BE2C (cell line): ENCODE measurements at regions not wholly inside any gene's neighbourhood (a gene's known extent, or its start where the extent isn't known, plus 50 kb on each side); places are given as distances from the start of the nearest gene placed in this dataset.

Experiments used
- DNase-seq: peaks from one replicate; pipeline ENCODE4 v3.0.0-alpha.2; 2020
- H3K27me3 ChIP-seq: fragments of 250-450 bp; sonication (Bioruptor Pico); 2 replicates; pipeline ENCODE4 v1.5.1; 2020; ENCODE audit warnings: mild to moderate bottlenecking
- H3K36me3 ChIP-seq: fragments of 250-450 bp; sonication (Bioruptor Pico); 2 replicates; pipeline ENCODE4 v1.5.1; 2020; ENCODE audit warnings: mild to moderate bottlenecking
- H3K4me1 ChIP-seq: fragments of 250-450 bp; sonication (Bioruptor Pico); 2 replicates; pipeline ENCODE4 v1.5.1; 2020
- H3K4me3 ChIP-seq: 2 replicates; pipeline ENCODE4 v1.5.1; 2011; ENCODE audit warnings: low read depth, low read length
- H3K9me3 ChIP-seq: fragments of 250-450 bp; sonication (Bioruptor Pico); 2 replicates; pipeline ENCODE4 v1.5.1; 2020
- TF ChIP-seq, protein P1 (sequence below): IDR thresholded peaks from 2 replicates; pipeline ENCODE4 v1.5.1; 2012; ENCODE audit warnings: mild to moderate bottlenecking, low read depth, low read length

DNA sequence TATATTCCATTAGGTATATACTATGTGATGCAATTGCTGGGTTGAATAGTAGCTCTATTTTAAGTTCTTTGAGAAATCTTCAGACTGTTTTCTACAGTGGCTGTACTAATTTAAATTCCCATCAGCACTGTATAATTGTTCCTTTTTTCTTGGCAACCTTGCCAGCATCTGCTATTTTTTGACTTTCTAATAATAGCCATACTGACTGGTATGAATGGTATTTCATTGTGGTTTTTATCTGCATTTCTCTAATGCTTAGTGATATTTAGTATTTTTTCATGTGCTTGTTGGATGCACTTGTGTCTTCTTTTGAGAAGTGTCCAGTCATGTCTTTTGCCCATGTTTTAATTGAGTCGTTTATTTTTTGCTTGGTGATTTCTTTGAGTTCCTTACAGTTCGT is 145.1 kb upstream of the PLSCR5 start:
- Histone ChIP-seq H3K27me3 (no peaks in the 10 kb centered on the region), H3K4me1 (no peaks in the 10 kb centered on the region), H3K9me3 (no peaks in the 10 kb centered on the region; the same call in 1 of the 2 replicates), H3K4me3 (no peak overlapping the region), H3K36me3 (no peaks in the 10 kb centered on the region)
- TF ChIP-seq, protein P1, sequence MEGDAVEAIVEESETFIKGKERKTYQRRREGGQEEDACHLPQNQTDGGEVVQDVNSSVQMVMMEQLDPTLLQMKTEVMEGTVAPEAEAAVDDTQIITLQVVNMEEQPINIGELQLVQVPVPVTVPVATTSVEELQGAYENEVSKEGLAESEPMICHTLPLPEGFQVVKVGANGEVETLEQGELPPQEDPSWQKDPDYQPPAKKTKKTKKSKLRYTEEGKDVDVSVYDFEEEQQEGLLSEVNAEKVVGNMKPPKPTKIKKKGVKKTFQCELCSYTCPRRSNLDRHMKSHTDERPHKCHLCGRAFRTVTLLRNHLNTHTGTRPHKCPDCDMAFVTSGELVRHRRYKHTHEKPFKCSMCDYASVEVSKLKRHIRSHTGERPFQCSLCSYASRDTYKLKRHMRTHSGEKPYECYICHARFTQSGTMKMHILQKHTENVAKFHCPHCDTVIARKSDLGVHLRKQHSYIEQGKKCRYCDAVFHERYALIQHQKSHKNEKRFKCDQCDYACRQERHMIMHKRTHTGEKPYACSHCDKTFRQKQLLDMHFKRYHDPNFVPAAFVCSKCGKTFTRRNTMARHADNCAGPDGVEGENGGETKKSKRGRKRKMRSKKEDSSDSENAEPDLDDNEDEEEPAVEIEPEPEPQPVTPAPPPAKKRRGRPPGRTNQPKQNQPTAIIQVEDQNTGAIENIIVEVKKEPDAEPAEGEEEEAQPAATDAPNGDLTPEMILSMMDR, result no peak
- DNase-seq, result no peak

DNA sequence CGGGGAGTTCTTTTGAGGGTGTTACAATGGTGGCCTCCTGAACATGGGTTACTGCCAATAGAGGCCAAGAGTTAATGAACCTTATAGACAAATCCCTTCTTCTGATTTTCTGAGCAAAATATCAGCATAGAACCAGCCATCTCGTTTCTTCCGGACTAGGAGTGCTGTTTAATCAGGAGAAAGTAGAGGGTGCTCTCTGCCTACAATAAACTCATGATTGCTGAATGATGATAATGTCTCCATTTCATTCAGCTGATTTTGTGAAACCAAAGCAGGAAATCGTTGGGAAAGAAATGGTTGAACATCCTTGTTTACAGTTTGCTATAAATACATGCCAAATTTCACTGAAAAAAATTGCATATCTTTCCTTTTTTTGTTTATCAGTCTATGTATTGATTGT is 142.8 kb upstream of the PLSCR5 start:
- no peaks in the 10 kb centered on the region for H3K27me3 ChIP-seq
- H3K4me3 ChIP-seq, result no peak overlapping the region
- H3K4me1 ChIP-seq, result no peaks in the 10 kb centered on the region
- H3K36me3 ChIP-seq, result no peaks in the 10 kb centered on the region
- H3K9me3 ChIP-seq, result no peaks in the 10 kb centered on the region; the same call in 1 of the 2 replicates
- TF ChIP-seq, protein P1, result no peak
- DNase-seq, result no peak

GRCh38 chr3:146747051-146747450 is 141.9 kb upstream of the PLSCR5 start:
- Histone ChIP-seq H3K36me3 (no peaks in the 10 kb centered on the region), H3K9me3 (no peaks in the 10 kb centered on the region; the same call in 1 of the 2 replicates), H3K4me3 (no peak overlapping the region), H3K27me3 (no peaks in the 10 kb centered on the region), H3K4me1 (no peaks in the 10 kb centered on the region)
- no peak for DNase-seq
- TF ChIP-seq, protein P1, result no peak

GRCh38 chr3:146746190-146746589 is 141.0 kb upstream of the PLSCR5 start:
- TF ChIP-seq, protein P1, result no peak

DNA sequence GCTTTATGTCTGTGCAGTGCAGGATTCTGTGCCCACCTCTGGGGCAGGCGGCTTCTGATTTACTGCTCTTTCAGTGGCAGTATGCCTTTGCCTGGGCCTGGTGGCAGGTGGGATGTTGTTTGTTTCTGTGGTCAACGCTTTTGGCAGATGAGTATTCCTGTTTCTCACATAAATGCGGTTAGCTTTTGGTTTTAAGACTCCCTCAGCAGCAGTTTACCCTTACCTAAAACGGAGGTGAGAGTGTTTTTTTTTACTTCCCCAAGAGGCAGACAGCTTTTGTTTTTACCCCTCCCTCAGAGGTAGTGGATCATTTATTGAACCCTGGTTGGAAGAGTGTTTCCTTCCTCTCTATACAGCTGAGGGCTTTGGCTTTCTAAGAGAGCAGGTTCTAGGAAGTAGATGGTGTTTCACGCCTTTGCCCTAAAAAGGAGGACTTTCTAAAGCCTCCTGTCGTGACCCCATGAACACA is 134.1 kb upstream of the PLSCR5 start:
- H3K27me3 ChIP-seq, result no peaks in the 10 kb centered on the region
- DNase-seq, result no peak
- H3K9me3 ChIP-seq, result no peaks in the 10 kb centered on the region
- TF ChIP-seq, protein P1, result no peak
- no peaks in the 10 kb centered on the region for H3K36me3 ChIP-seq
- H3K4me3 ChIP-seq, result no peak overlapping the region
- no peaks in the 10 kb centered on the region for H3K4me1 ChIP-seq

More at GRCh38 chr3:146746190-146746589, 141.0 kb upstream of the PLSCR5 start:
- Histone ChIP-seq H3K36me3 (no peaks in the 10 kb centered on the region), H3K4me3 (no peak overlapping the region), H3K27me3 (no peaks in the 10 kb centered on the region), H3K4me1 (no peaks in the 10 kb centered on the region), H3K9me3 (no peaks in the 10 kb centered on the region; the same call in 1 of the 2 replicates)
- no peak for DNase-seq

DNA sequence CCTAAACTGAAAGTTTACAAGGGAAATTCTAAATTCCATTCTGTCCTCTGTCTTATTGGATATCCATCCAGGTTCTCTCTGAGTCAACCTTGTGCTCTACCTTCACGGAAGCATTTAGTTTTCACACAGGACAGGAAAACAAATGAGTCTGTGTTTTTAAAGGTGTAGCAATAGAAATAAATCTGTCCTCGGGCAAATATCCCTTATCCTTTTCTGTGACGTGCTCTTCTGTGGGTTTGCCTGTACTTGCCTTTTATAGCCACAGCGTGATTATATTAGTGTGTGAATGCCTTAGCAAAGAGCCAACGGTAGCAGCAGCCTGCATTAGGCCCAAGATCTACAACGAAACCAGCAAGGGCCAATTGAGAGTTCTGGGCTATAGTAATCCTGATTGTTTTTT is 127.2 kb upstream of the PLSCR5 start:
- Histone ChIP-seq H3K4me3 (no peak overlapping the region), H3K9me3 (no peaks in the 10 kb centered on the region), H3K27me3 (no peaks in the 10 kb centered on the region), H3K36me3 (no peaks in the 10 kb centered on the region), H3K4me1 (no peaks in the 10 kb centered on the region)
- DNase-seq, result no peak
- TF ChIP-seq, protein P1, result no peak
